GM19468 (cell line): ENCODE measurements at regions not wholly inside any gene's neighbourhood (a gene's known extent, or its start where the extent isn't known, plus 50 kb on each side); places are given as distances from the start of the nearest gene placed in this dataset.
"Not testable (repeated sequence)": the region's sequence is repeated elsewhere in the genome, so short reads cannot be mapped to it uniquely, and the experiment has no call there.

Experiments
- ATAC-seq: cut with Tn5 transposase; IDR thresholded peaks from one replicate; pipeline ENCODE4 v1.9.1; 2021; ENCODE audit warnings: mild to moderate bottlenecking, moderate library complexity, moderate number of reproducible peaks; ENCODE audit not compliant: unreplicated experiment; ENCODE audit errors: extremely low read depth

- ATAC-seq: no peak
Observed at GRCh38 chr7:66564045-66564444, 64.6 kb upstream of the KCTD7 start.

- not testable (repeated sequence) for ATAC-seq
Observed at GRCh38 chr7:66570179-66570578, 58.5 kb upstream of the KCTD7 start.

GRCh38 chr7:66571568-66571967 lies 57.1 kb upstream of the KCTD7 start:
- ATAC-seq: no peak

- ATAC-seq: not testable (repeated sequence)
Observed at GRCh38 chr7:66573782-66574495, 54.7 kb upstream of the KCTD7 start.

- ATAC-seq: not testable (repeated sequence)
Observed at GRCh38 chr7:66574768-66575167, 53.9 kb upstream of the KCTD7 start.

GRCh38 chr7:66575398-66575797 lies 53.3 kb upstream of the KCTD7 start:
- ATAC-seq: no peak

- ATAC-seq: no peak
Observed at GRCh38 chr7:66576646-66577045, 52.0 kb upstream of the KCTD7 start.
